Naive thymus-derived CD8-positive, alpha-beta T cell (primary cell): ENCODE measurements at regions not wholly inside any gene's neighbourhood (a gene's known extent, or its start where the extent isn't known, plus 50 kb on each side); places are given as distances from the start of the nearest gene placed in this dataset.

Experiments
- ATAC-seq, 2 donors: fragments of 150-1000 bp; cut with Tn5 transposase in 1 of 2; sonication (Bioruptor Pico), chemical (Tn5 transposase) in 1 of 2; 1 replicate in 1 of 2; 2 replicates in 1 of 2; pipeline ENCODE4 v1.10.0; 2021; ENCODE audit warnings: mild to moderate bottlenecking in 2 of 2, moderate library complexity in 2 of 2
- POLR2A ChIA-PET: fragments of 350-600 bp; sonication (Branson Sonifier 250); formaldehyde crosslinking; loops from one replicate; lab custom pipeline; 2021; ENCODE audit warnings: antibody characterized with exemption; lab: Charles Lee
- DNase-seq, 10 donors: peaks; one replicate each; pipeline versions ENCODE4 v3.0.0 to v3.0.0-alpha.2; 2020 to 2022
- H3K27ac Mint-ChIP-seq, 10 donors: one replicate each; pipeline ENCODE4 v1.8.0; 2020 to 2022; ENCODE audit warnings: mild to moderate bottlenecking in 10 of 10, mixed read lengths in 10 of 10, moderate library complexity in 4 of 10, inconsistent platforms in 1 of 10
- H3K27me3 Mint-ChIP-seq, 5 donors: one replicate each; pipeline ENCODE4 v1.8.0; 2021 to 2022; ENCODE audit warnings: mixed read lengths in 5 of 5
- H3K36me3 Mint-ChIP-seq, 3 donors: one replicate each; pipeline ENCODE4 v1.8.0; 2020 to 2022; ENCODE audit warnings: mixed read lengths in 3 of 3, mild to moderate bottlenecking in 2 of 3, inconsistent platforms in 1 of 3
- H3K4me1 Mint-ChIP-seq, 4 donors: one replicate each; pipeline ENCODE4 v1.8.0; 2021 to 2022; ENCODE audit warnings: mixed read lengths in 4 of 4
- H3K4me3 Mint-ChIP-seq, 10 donors: one replicate each; pipeline ENCODE4 v1.8.0; 2020 to 2022; ENCODE audit warnings: mild to moderate bottlenecking in 10 of 10, mixed read lengths in 10 of 10, moderate library complexity in 6 of 10, inconsistent platforms in 1 of 10
- H3K9me3 Mint-ChIP-seq, 9 donors: one replicate each; pipeline ENCODE4 v1.8.0; 2020 to 2022; ENCODE audit warnings: mixed read lengths in 9 of 9, mild to moderate bottlenecking in 3 of 9, inconsistent platforms in 1 of 9, moderate library complexity in 1 of 9

- no peak overlapping the region for H3K27ac Mint-ChIP-seq
Measured at GRCh38 chr5:20056933-20057332, 68.9 kb upstream of the CDH18 start.

GRCh38 chr5:20055301-20055700 lies 67.3 kb upstream of the CDH18 start:
- H3K4me3 Mint-ChIP-seq, result no peak overlapping the region
- no peak overlapping the region for H3K27ac Mint-ChIP-seq
- POLR2A ChIA-PET, result no interaction called here
- H3K4me1 Mint-ChIP-seq, result no peaks in the 10 kb centered on the region
- no peaks in the 10 kb centered on the region for H3K36me3 Mint-ChIP-seq
- DNase-seq (no peak), ATAC-seq (no peak)
- H3K9me3 Mint-ChIP-seq, result peaks cover 0 to 14% (median 4%) of the 10 kb centered on the region in 9 donors
- H3K27me3 Mint-ChIP-seq, result no peaks in the 10 kb centered on the region

More at GRCh38 chr5:20056933-20057332, 68.9 kb upstream of the CDH18 start:
- no peak for ATAC-seq
- POLR2A ChIA-PET, result no interaction called here
- Mint-ChIP-seq H3K27me3 (no peaks in the 10 kb centered on the region), H3K4me1 (no peaks in the 10 kb centered on the region), H3K36me3 (no peaks in the 10 kb centered on the region), H3K9me3 (peaks cover 0 to 14% (median 6%) of the 10 kb centered on the region in 9 donors), H3K4me3 (no peak overlapping the region)
- DNase-seq, result no peak

- POLR2A ChIA-PET, result no interaction called here
- ATAC-seq (no peak), DNase-seq (no peak)
- no peak overlapping the region for H3K4me3 Mint-ChIP-seq
- no peak overlapping the region for H3K27ac Mint-ChIP-seq
- H3K9me3 Mint-ChIP-seq, result peaks cover 0 to 25% (median 8%) of the 10 kb centered on the region in 9 donors
- H3K27me3 Mint-ChIP-seq, result no peaks in the 10 kb centered on the region
- no peaks in the 10 kb centered on the region for H3K36me3 Mint-ChIP-seq
- no peaks in the 10 kb centered on the region for H3K4me1 Mint-ChIP-seq
Measured at GRCh38 chr5:20050262-20050661, 62.3 kb upstream of the CDH18 start.

GRCh38 chr5:20044460-20044859 lies 56.5 kb upstream of the CDH18 start:
- POLR2A ChIA-PET, result no interaction called here
- no peaks in the 10 kb centered on the region for H3K4me1 Mint-ChIP-seq
- no peak for ATAC-seq
- H3K27me3 Mint-ChIP-seq, result no peaks in the 10 kb centered on the region
- no peaks in the 10 kb centered on the region for H3K36me3 Mint-ChIP-seq
- H3K4me3 Mint-ChIP-seq, result no peak overlapping the region
- no peak overlapping the region for H3K27ac Mint-ChIP-seq
- H3K9me3 Mint-ChIP-seq, result peaks cover 3 to 31% (median 9%) of the 10 kb centered on the region in 9 donors
- no peak for DNase-seq

GRCh38 chr5:20041326-20042274 lies 53.6 kb upstream of the CDH18 start:
- Mint-ChIP-seq H3K4me1 (no peaks in the 10 kb centered on the region), H3K27me3 (no peaks in the 10 kb centered on the region), H3K4me3 (no peak overlapping the region), H3K9me3 (peaks cover 7 to 48% (median 21%) of the 10 kb centered on the region in 9 donors), H3K36me3 (peaks cover 0 to 4% (median 0%) of the 10 kb centered on the region in 3 donors), H3K27ac (no peak overlapping the region)
- no peak for DNase-seq
- ATAC-seq, result no peak
- POLR2A ChIA-PET, result interaction anchor here (0.6 kb wide), 1 partner anchor 18 kb away, joined by 5 read pairs; no protein-coding TSS in a partner anchor

- peaks cover 0 to 4% (median 0%) of the 10 kb centered on the region in 3 donors for H3K36me3 Mint-ChIP-seq
- POLR2A ChIA-PET, result no interaction called here
- ATAC-seq (no peak), DNase-seq (no peak)
- no peaks in the 10 kb centered on the region for H3K4me1 Mint-ChIP-seq
- H3K27me3 Mint-ChIP-seq, result no peaks in the 10 kb centered on the region
- H3K9me3 Mint-ChIP-seq, result peaks cover 7 to 48% (median 21%) of the 10 kb centered on the region in 9 donors
- H3K27ac Mint-ChIP-seq, result no peak overlapping the region
- H3K4me3 Mint-ChIP-seq, result no peak overlapping the region
Measured at GRCh38 chr5:20040901-20041300, 52.9 kb upstream of the CDH18 start.
